ENCODE measurements at regions not wholly inside any gene's neighbourhood (a gene's known extent, or its start where the extent isn't known, plus 50 kb on each side); places are given as distances from the start of the nearest gene placed in this dataset.
"Not testable (repeated sequence)": the region's sequence is repeated elsewhere in the genome, so short reads cannot be mapped to it uniquely, and the experiment has no call there.

DNA sequence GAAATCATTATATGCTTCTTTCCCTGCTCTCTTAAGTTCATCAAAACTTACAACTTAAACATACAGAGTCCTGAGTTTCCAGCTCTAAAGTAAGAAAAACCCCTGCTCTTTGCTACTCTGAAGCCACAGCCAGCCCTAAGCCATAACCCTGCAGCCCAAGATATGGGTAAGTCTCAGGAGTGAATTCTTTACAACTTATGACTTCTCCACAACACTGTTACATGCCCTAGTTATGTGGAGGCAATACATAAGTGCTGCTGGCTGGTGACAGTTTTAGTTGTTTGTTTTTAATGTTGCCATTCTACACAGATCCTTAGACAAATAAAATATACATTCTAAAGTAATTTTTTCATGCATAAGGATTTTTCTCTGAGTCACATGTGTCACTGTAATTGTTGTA, 100.2 kb downstream of the FBXO8 start:
- DNase-seq: no peak

DNA sequence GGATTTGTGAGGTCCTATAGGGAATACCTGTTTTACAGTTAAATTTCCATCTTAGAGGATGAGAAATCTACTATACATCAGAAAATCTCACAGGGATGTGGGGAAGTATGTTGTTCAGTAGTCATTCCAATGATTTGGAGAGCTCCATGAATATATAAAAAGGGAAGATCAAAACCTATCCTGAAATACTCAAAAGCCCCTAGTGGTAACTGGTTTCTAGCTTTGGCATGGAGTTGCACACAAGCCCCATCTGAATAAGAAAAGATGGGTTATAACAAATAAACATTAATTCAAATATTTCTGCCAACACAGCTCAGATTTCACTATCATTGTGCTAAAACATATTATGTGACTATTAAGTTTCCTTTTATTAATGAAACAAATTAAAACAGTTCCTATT, 101.6 kb downstream of the FBXO8 start:
- DNase-seq: no peak

DNA sequence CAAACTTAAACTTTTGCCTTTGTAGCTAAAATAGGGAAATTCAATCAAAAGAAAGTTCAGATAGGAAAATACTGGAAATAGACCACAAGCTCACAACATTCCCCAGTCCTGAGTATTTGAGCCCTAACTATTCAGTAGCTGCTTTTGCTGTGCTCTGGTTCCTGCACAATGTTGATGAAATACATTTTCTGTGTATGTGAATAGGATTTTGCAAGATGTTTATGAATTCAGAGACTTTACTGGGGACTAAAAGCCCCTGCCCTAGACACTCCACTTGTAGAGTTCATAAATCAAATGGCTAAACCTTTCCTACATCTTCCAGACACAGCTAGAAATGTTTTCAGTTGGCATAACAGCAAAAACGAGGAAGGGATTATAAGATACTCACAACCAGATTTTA, 105.9 kb downstream of the FBXO8 start:
- no peak for DNase-seq

DNA sequence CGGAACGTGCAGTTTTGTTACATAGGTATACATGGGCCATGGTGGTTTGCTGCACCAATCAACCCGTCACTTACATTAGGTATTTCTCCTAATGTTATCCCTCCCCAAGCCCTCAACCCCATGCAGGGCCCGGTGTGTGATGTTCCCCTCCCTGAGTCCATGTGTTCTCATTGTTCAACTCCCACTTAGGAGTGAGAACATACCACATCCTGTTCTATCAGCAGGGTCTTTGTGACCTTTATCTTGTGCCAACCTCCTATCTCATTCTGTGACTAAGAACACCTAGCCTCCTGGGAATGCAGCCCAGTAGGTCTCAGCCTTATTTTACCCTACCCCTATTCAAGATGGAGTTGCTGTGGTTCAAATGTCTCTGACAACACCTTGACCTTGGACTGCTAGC, 107.6 kb downstream of the FBXO8 start:
- DNase-seq: not testable (repeated sequence)

DNA sequence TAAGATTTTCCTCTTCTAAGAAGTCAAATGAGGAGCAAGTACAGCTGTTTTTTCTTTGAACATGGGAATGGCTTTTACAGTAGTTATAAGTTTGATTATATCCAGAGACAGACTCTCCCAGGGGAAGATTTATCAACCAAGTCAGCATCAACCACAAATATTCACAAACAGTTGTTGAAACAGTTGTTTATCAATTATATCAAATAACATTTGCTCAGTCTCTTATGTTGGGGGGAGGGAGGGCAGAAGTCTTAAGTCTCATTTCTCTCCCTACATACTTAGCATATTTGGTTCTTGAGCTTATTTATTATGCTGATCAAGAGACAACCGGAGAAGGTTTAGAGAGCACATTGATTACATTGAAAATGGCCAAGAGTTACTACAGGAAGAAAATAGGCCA, 110.1 kb downstream of the FBXO8 start:
- DNase-seq: no peak

- no peak for DNase-seq
These were observed 111.2 kb downstream of the FBXO8 start for GRCh38 chr4:174172274-174172673.

DNA sequence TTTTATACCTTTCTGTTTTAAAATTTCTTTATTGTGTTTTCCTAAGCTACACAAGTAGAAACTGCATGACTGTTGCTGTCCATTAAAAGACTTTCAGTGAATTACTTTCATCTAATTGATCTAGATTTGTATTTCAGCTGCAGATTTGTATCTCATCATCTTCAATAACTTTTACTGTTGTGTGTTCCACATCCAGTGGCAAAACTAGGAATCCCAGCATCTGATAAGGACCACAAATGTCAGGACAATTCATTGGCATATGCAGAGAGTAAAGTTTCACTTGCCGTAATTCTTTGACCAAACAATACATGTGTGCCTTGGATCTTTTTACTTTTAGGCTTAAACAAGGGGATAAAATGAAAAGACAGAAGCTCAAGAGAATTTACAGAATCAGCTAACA, 112.6 kb downstream of the FBXO8 start:
- no peak for DNase-seq

- DNase-seq: no peak
These were observed 113.4 kb downstream of the FBXO8 start for GRCh38 chr4:174170091-174170490.

DNA sequence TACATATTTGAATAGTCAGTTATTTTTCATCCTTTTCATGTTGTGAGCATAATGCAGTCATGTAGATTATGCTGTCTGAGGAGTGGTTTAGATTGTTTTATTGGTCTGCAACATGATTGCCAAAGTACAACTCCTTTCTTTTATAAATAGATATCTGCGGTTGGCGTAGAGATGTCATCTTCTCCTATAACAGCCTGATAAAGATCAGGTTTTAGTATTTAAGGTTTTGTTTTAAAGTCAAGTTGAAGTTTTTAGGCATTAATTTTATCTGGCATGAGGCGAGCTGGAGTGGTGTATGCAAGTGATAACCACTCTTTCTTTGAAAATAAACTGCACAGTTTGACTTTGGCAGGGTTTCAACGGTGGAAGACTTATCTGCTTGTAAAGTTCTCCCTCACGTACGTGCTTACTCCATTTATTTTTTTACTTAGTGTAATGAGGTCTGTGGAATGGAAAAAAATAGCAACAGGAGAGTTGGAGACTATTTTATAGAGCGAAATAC, 126.3 kb downstream of the FBXO8 start:
- DNase-seq: no peak

DNA sequence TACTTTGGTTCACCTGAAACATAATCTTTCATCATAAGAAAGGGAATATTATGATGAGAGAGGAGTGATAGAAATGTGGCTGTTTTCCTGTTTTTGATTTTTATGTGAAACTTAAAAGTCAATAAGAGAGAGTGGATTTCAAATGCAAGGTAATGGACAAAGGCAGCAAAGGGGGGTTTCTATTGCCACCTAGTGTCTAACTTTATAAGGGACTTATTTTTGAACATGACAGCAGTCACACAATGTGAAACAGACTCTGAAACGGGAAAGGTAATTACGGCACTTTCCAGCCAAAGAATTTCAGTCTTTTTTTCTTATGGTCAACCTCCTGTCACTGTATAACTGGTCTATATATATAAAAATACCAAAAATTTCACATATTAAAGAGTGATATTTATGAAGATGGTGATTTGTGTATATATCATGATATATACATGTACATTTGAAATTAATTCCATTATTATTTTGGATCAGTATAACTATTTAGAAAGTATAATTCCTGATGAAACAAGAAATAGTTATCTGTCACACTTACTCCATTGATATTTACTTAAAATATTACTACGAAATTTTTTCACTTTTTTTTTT, 127.1 kb downstream of the FBXO8 start:
- peak; percentile 51 for DNase-seq

DNA sequence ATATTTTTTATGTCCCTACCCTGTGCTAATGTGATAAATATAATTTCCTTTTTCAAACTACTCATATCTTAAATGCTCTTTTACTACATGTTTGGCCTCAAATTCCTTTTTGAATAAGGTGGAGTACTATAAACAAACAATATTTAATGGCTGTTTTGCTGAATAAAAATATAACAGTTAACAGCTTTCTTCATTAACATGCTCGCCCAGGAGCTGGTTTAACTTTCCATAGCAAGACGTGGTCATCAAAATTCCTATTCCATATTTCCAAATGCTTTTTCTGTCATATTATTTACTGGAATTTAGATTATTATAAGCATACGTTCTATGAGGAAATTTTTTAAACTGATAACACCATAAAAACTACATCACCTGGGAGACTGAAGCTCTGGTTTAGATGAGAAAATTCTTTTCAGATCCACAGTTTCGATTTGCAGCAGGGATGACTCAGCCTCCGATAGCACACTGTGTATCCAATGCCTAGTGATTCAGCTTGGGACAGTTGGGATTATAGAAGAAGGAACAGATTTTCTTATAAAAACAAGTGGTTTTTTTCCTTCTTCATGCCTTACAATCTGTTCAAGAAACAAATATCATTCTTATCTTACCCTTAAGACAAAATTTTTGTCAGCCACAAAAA, 129.1 kb downstream of the FBXO8 start:
- no peak for DNase-seq

DNA sequence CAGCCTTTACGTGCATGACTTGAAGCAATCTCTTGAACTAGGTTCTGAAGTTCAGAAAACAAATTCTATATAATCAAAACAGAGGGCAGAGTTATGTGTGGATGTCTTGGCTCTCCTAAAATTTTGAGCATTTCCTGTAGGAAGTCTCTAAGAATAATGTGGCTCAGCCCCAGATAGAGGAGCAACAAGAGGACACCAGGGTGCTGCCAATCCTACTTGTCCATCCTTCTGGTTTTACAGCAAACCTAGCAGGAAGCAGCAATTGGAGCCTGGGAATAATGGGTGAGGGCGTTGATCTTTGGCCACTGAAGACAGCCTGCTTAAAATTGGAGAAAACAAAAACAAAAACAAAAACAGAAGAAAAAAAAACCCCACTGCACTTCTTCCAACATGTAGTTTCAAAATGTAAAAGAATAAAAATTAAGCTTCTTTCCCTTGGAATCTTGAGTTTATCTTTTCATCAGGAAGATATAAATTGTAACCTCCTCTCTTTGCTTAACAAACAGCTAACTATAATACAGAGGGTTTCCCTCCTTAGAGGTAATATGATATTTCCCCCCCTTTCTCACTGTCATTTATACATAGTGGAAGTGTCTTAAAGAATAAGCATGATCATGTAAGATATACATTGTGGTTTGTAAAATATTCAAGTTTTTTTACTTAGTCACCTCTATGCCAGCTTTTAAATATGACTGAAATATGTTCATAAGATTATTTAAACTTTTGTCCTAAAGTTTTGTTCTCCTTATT, 130.6 kb downstream of the FBXO8 start:
- DNase-seq: no peak

DNA sequence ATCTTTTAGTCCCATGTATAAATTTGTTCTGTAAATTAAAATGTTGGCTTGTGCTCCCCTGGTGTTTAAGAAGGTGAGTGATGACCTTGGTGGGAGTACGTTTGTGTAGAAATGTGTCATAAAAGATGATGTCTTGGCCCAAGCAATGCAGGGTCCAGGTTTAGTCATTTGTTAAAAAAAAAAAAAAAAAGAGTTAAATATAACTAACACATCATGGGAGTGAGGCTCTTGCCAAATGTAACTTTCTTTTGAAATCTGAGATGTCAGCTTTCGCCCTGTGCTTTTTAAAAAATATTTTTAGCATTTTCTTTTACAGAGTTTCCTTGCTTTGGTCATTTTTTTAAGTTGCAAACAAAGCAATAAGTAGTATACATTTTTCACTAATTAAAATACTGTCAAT, 135.6 kb downstream of the FBXO8 start:
- DNase-seq: no peak

- no peak for DNase-seq
These were observed 139.4 kb downstream of the FBXO8 start for GRCh38 chr4:174144106-174144505.

- DNase-seq: no peak
These were observed 141.6 kb downstream of the FBXO8 start for GRCh38 chr4:174141876-174142275.

GRCh38 chr4:174138616-174139015, 144.9 kb downstream of the FBXO8 start:
- no peak for DNase-seq

- no peak for DNase-seq
These were observed 145.8 kb downstream of the FBXO8 start for GRCh38 chr4:174137698-174138097.

GRCh38 chr4:174135936-174136406, 147.5 kb downstream of the FBXO8 start:
- no peak for DNase-seq

DNA sequence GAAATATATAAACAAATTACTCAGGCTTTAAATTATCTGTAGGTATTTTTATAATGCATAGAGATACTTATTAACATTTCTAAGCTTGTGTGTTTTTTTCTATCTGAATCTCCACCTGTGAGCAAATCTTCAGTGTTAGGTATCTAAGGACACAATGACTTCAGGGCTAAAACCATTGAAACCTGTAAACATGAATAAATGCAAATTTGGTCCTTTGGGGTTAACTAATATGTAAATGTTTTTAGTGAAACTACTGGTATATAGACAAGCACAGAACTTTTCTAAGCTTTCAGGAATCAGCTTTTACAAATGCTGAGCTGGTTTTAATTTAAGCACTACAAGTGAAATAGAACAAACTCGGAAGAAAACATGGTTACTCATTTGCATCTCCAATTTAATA, 147.9 kb downstream of the FBXO8 start:
- DNase-seq: no peak

DNA sequence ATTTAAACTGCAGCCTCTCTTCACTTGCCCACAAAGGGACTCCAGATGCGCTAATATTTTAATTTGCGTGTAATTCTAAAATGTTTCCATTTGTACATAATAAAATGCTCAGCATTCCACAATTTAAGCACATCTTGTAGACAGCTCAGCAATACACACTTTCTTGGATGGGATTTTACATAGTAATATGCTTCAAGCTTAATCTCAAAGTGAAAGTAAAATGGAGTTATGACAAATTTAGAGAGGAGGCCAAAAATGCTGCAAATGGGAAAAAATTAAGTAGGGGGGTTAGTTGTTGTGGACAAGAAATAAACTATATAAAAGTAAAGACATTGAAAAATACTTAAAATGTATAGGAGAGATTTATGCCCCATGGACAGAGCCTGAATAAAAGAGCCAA, 149.1 kb downstream of the FBXO8 start:
- DNase-seq: no peak

DNA sequence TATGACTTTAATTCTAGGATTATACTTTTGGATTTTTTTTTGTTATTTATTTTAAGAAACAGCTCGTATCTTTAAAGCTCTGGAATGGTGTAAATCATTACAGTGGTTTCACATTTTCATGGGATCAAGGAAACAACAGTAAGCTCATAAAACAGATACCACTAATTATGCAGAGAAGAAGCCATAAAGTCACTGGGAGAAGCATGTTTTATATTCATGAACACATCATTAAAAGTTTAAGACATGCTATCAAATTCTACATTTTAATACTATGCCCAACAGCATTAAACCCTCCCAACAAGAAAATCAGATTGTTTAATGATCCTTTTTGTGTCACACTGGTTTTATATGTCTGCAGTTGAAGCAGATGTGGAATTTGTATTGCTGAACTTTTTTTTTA, 149.9 kb downstream of the FBXO8 start:
- no peak for DNase-seq

DNA sequence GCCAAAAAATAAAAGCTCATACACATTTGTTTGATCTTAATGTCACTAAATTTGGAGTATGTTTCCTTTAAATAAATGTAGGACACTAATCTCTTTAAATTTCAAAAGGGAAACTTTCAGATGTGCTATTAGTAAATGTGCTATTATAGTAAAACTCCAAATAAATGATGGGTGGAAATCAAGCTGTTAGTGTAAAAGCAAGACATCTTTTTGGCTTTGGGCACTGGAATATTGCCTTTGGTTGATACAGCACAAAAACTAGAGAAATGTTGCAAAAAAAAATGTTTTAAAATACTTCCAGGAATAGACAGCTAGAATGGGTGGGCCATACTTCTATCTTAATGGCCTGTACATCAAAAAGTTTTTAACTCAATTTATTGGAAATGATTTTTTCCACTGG, 151.6 kb downstream of the FBXO8 start:
- no peak for DNase-seq

GRCh38 chr4:174122705-174123104, 160.8 kb downstream of the FBXO8 start:
- DNase-seq: no peak
